ENCODE measurements at regions not wholly inside any gene's neighbourhood (a gene's known extent, or its start where the extent isn't known, plus 50 kb on each side); places are given as distances from the start of the nearest gene placed in this dataset.

- Mint-ChIP-seq H3K9me3 (no peaks in the 10 kb centered on the region), H3K4me1 (ENCODE audit: low read depth) (no peaks in the 10 kb centered on the region), H3K27me3 (no peaks in the 10 kb centered on the region), H3K27ac (no peak overlapping the region), H3K36me3 (ENCODE audit: low read depth) (no peaks in the 10 kb centered on the region), H3K4me3 (no peak overlapping the region)
- intact Hi-C loops (cut with micrococcal nuclease): no loop called here
- TF ChIP-seq CTCF (IDR thresholded peaks at IDR 0.05): no peak
- DNase-seq (no peak), ATAC-seq (no peak)
- CTCF ChIA-PET: no interaction called here
- POLR2A ChIA-PET: no interaction called here
These were observed 1455.3 kb downstream of the GRIK2 start for GRCh38 chr6:102848796-102849195.

- no peak overlapping the region for H3K4me3 Mint-ChIP-seq
- ChIA-PET POLR2A (no interaction called here), CTCF (no interaction called here)
- ATAC-seq (no peak), DNase-seq (no peak)
- intact Hi-C loops (cut with micrococcal nuclease): no loop called here
- TF ChIP-seq CTCF (IDR thresholded peaks at IDR 0.05): no peak
- no peaks in the 10 kb centered on the region for H3K9me3 Mint-ChIP-seq
- no peaks in the 10 kb centered on the region for H3K36me3 Mint-ChIP-seq (ENCODE audit: low read depth)
- H3K27ac Mint-ChIP-seq: no peak overlapping the region
- H3K4me1 Mint-ChIP-seq (ENCODE audit: low read depth): no peaks in the 10 kb centered on the region
- no peaks in the 10 kb centered on the region for H3K27me3 Mint-ChIP-seq
These were observed 1454.7 kb downstream of the GRIK2 start for GRCh38 chr6:102848210-102848609.

GRCh38 chr6:102841060-102841459, 1447.6 kb downstream of the GRIK2 start:
- CTCF ChIA-PET: no interaction called here
- no peaks in the 10 kb centered on the region for H3K27me3 Mint-ChIP-seq
- H3K36me3 Mint-ChIP-seq (ENCODE audit: low read depth): no peaks in the 10 kb centered on the region
- DNase-seq (no peak), ATAC-seq (no peak)
- H3K9me3 Mint-ChIP-seq: no peaks in the 10 kb centered on the region
- no peak for TF ChIP-seq CTCF (IDR thresholded peaks at IDR 0.05)
- H3K27ac Mint-ChIP-seq: no peak overlapping the region
- intact Hi-C loops (cut with micrococcal nuclease): no loop called here
- POLR2A ChIA-PET: no interaction called here
- no peaks in the 10 kb centered on the region for H3K4me1 Mint-ChIP-seq (ENCODE audit: low read depth)
- H3K4me3 Mint-ChIP-seq: no peak overlapping the region

GRCh38 chr6:102832021-102832420, 1438.5 kb downstream of the GRIK2 start:
- no peak overlapping the region for H3K27ac Mint-ChIP-seq
- ChIA-PET CTCF (no interaction called here), POLR2A (no interaction called here)
- no peaks in the 10 kb centered on the region for H3K27me3 Mint-ChIP-seq
- intact Hi-C loops (cut with micrococcal nuclease): no loop called here
- H3K4me1 Mint-ChIP-seq (ENCODE audit: low read depth): no peaks in the 10 kb centered on the region
- ATAC-seq (no peak), DNase-seq (no peak)
- H3K9me3 Mint-ChIP-seq: peaks cover 1% of the 10 kb centered on the region
- no peak for TF ChIP-seq CTCF (IDR thresholded peaks at IDR 0.05)
- no peaks in the 10 kb centered on the region for H3K36me3 Mint-ChIP-seq (ENCODE audit: low read depth)
- H3K4me3 Mint-ChIP-seq: no peak overlapping the region

- no peak overlapping the region for H3K4me3 Mint-ChIP-seq
- intact Hi-C loops (cut with micrococcal nuclease): no loop called here
- H3K36me3 Mint-ChIP-seq (ENCODE audit: low read depth): no peaks in the 10 kb centered on the region
- TF ChIP-seq CTCF (IDR thresholded peaks at IDR 0.05): no peak
- DNase-seq (no peak), ATAC-seq (no peak)
- H3K27ac Mint-ChIP-seq: no peak overlapping the region
- no peaks in the 10 kb centered on the region for H3K9me3 Mint-ChIP-seq
- H3K27me3 Mint-ChIP-seq: no peaks in the 10 kb centered on the region
- ChIA-PET CTCF (no interaction called here), POLR2A (no interaction called here)
- H3K4me1 Mint-ChIP-seq (ENCODE audit: low read depth): no peaks in the 10 kb centered on the region
These were observed 1426.6 kb downstream of the GRIK2 start for GRCh38 chr6:102820098-102820497.

Measured in activated CD8-positive, alpha-beta T cell treated with anti-CD3 and anti-CD28 coated beads for 36 hours (primary cell).